SKM-1 treated with dmso at 0.1 percent for 144 hours (cell line): ENCODE measurements at regions not wholly inside any gene's neighbourhood (a gene's known extent, or its start where the extent isn't known, plus 50 kb on each side); places are given as distances from the start of the nearest gene placed in this dataset.

Experiments
- DNase-seq: peaks from one replicate; lab custom pipeline; 2025; ENCODE audit not compliant: unreplicated experiment; lab: John Stamatoyannopoulos, UW

GRCh38 chr4:163948920-163949455, 454.5 kb downstream of the TMA16 start:
- DNase-seq, result no peak

DNA sequence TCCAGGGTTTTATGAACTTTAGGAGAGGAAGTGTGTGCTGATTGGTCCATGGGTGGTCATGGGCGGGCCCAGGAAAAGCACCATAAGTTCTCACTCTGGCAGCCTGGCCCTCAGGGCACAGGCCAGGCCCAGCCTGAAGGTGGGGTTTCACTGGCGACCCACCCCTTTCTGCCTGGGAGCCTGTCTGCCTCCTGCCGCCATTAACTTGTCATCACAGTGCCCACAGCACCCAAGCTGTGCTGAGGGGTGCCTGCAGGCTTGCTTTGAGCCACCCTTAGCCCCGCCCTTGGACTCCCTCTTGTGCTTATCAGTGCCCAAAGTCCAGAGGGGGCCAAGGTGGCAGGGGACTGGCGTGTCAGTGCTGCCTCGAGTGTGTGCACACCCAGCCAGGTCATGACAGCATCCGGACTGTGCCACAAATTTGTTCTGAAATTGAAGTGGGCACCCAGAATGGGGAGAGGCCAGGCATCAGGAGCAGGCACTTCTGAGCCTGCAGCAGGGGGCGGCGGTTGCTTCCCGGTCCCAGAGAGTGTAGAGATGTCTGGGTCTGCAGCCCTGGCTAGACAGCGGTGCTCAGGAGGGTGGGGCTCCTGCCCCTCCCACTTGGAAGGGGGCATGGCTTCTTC, 455.6 kb downstream of the TMA16 start:
- no peak for DNase-seq

DNA sequence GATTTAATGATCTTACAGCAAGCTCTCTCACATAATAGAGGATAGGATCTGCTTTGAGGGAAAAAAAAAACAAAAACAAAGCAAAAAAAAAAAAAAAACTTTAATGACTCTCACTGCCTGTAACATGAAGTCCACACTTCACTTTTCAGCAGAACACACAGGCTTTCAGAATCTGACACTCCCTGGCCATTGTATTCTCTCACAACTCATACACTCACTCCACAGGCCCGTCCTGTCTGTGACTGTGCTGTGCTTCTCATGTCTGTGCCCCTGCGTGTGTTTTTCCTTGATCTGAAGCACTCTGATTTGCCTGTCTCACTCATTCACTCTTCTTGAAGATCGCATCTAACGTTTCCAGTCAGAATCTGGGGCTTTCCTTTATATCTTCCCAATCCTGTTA, 460.8 kb downstream of the TMA16 start:
- no peak for DNase-seq

DNA sequence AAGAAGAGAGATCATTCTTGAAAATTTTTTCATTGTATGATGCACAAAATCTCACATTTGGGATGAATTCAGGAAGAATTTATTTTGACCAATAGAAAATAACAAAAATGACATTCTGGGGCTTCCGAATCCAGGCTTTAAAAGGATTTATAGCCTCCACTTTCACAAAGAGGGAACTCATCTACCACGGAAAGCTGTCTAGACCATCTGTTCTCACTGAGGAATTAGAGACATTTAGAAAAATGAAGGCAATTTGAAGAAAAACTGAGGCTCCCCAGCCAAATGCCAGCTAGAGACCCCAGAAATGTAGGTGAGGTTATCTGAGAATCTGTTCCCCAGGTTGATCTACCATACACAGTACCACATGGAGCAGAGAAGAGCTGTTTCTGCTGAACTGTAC, 464.3 kb downstream of the TMA16 start:
- DNase-seq, result no peak

DNA sequence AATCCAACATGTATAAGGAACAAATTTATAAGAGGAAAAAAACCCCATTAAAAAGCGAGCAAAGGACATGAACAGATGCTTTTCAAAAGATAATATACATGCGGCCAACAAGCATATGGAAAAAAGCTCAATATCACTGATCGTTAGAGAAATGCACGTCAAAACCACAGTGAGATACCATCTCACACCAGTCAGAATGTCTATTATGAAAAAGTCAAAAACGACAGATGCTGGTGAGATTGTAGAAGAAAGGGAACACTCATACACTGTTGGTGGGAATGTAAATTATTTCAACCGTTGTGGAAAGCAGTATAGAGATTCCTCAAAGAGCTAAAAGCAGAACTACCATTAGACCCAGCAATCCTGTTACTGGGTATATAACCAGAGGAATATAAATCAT, 465.4 kb downstream of the TMA16 start:
- DNase-seq, result no peak

GRCh38 chr4:163966612-163967011, 472.1 kb downstream of the TMA16 start:
- no peak for DNase-seq

- DNase-seq, result no peak
These were observed 472.8 kb downstream of the TMA16 start for GRCh38 chr4:163967263-163967662.

GRCh38 chr4:163967710-163968109, 473.2 kb downstream of the TMA16 start:
- no peak for DNase-seq

- no peak for DNase-seq
These were observed 474.8 kb downstream of the TMA16 start for GRCh38 chr4:163969291-163969690.

DNA sequence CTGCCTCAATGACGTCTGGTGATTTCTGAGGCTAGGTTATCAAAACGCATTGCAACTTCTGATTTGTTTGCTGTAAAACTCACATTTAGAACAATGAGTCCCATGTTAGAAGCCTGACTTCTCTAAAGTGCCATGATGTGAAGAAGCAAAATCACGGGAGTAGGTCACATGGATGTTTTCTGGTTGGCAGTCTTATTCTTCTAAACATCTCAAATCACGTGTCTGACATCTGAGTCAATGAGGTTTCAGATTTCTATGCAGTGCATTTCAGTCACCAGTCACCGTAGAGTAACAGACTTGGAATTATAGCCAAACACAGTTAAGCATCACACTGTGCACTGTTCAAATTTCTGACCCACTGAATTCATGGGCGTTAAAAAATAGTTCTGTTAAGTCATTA, 482.1 kb downstream of the TMA16 start:
- no peak for DNase-seq

DNA sequence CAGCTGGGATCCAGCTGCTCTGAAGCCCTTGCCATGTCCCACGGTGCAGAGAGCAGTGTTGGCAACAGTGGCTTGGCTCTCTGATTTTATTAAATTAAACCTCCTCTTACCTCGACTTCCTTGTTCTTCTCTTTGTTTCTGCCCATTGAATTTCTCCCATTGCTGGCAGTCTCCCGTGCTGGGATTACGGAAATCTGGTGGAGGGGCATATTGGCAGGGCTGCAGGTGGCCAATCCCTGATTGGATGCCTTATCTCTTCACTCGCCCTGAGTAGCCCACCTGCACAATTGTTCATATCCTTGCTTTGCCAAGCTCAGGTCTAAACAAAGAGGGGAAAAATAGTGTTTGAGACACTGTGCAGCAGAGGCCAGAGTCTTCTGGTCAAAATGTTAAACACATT, 493.9 kb downstream of the TMA16 start:
- DNase-seq, result no peak

GRCh38 chr4:163988865-163989264, 494.4 kb downstream of the TMA16 start:
- DNase-seq, result no peak

DNA sequence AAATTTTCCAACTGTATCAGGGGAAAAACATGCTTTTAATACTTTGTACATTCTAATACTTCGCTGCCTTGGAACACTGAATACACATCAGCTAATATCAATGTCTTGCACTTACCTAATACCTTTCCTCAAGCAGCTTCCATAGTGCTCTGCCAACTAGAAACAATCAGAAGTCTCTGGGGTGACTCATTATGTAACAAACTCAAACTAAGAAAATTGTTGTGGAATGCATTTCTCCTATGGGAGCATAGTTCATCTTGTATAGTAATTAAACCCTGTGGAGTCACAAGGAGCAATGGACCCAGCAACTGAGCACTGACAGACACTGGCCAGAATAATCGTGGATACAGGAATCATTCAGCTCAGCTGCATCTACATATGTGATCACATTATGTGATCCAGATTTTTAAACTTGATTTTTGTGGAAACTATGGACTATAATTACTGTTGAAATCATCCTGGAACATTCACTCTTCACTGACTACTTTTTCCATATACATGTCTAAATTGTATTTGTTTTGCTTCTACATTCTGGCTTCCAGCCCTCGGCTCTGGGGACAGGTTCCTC, 496.9 kb downstream of the TMA16 start:
- no peak for DNase-seq

DNA sequence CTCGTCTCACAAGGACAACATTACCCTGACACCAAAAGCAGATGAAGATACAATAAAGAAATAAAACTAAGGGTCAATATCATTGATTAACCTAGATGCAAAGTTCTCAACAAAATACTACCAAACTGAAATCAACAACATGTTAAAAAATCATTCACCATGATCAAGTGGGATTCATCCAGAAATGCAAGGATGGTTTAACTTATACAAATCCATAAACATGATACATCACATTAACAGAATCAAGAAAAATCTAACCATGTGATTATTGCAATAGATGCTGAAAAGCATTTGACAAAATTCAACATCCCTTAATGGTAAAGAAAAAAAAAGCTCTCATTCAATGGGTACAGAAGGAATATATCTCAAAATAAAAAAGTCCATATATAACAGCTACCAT, 514.9 kb downstream of the TMA16 start:
- no peak for DNase-seq

- no peak for DNase-seq
These were observed 517.3 kb downstream of the TMA16 start for GRCh38 chr4:164011791-164012190.

- DNase-seq, result peak; percentile 4
These were observed 518.0 kb downstream of the TMA16 start for GRCh38 chr4:164012396-164013027.

DNA sequence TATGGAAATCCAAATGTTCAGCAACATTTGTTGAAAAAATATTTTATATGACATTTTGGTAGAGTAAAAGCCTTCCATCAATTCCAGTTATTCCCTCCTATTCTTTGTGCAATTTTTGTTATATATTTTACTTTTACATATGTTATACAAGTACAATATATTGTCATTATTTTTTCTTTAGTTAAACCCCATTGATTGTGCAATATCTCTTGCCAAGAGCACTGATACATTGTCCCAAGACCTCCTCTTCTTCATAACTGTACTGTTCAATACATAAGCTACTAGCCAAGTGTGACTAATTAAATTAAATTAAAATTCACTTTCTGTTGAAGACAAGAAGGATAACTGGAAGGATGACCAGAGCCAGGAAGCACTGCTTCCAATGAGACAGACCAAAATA, 527.5 kb downstream of the TMA16 start:
- no peak for DNase-seq

DNA sequence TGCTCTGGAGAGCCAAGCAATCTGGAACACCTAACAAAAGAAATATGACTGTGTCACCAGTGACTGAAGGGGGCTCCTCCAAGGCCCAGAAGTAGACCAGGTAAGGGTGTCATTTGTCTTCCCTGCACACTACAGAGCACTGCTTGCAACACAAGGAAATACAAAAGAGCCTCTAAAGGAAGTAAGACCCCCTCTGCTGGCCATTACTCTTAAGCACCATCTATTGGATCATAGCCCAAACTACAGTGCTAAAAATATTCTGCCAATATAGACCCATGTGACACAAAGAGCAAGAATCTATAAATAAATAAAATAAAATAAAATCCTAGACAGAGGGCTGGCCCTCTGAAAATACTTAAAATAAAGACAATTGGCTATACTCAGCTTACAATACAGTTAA, 528.7 kb downstream of the TMA16 start:
- DNase-seq, result no peak

DNA sequence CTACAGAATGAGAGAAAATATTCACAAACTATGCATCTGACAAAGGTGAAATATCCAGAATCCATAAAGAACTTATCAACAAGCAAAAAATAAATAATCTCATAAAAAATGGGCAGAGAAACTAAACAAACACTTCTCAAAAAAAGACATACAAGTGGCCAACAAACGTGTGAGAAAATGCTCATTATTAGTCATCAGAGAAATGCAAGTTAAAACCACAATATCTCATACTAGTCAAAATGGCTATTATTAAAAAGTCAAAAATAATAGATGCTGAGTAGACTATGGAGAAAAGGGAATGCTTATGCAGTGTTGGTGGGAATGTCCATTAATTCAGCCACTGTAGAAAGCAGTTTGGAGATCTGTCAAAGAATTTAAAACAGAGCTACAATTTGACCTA, 533.3 kb downstream of the TMA16 start:
- DNase-seq, result no peak

- DNase-seq, result no peak
These were observed 545.0 kb downstream of the TMA16 start for GRCh38 chr4:164039482-164039881.

DNA sequence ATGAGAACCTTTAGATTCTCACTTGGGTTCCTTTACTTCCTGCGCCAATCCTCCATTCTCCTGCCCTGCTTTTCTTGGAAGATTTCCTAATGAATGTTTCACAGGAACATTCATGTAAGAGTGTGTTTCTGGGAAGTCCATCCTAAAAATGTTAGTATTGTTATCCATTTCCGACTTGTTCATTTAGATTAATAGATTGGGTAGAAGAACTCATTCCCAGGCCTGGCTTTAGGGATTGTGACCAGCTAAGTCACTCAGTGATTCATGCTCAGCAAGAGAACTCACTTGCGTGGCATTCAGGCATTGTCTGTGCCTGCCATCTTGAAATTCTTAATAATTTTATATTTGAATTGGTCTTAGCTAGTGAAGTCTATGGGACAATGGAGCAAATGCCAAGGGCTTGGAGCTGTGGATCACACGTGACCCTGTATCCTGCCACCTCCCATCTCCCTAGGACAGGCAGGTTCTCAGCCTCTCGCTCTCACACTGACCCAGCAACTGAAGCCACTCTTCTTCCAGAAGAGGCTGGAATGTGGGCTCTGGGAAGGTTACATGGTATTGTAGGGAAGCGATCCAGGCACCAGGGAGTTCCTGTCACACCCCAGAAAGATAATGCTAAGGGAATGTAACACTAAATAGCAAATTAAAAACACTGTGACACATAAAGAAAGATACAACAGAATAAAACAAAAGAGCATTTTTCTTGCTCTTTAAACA, 562.1 kb downstream of the TMA16 start:
- DNase-seq, result no peak
